Loucy (cell line): ENCODE measurements at regions not wholly inside any gene's neighbourhood (a gene's known extent, or its start where the extent isn't known, plus 50 kb on each side); places are given as distances from the start of the nearest gene placed in this dataset.

Source experiments
- H2AFZ ChIP-seq: fragments of 200-600 bp; sonication (generic); 2 replicates; pipeline ENCODE4 v1.6.0; 2016; ENCODE audit warnings: antibody characterized with exemption, mild to moderate bottlenecking, low read length, moderate library complexity
- H3F3A ChIP-seq: fragments of 200-600 bp; 2 replicates; pipeline ENCODE4 v1.6.0; 2016; ENCODE audit warnings: antibody characterized with exemption, low read depth, mild to moderate bottlenecking
- H3K27me3 ChIP-seq: fragments of 200-600 bp; sonication (generic); 2 replicates; pipeline ENCODE4 v1.6.1; 2014; ENCODE audit warnings: low read length, mild to moderate bottlenecking; ENCODE audit not compliant: insufficient read depth, poor library complexity, severe bottlenecking
- H3K36me3 ChIP-seq: fragments of 200-600 bp; sonication (generic); 2 replicates; pipeline ENCODE4 v1.6.1; 2016; ENCODE audit warnings: low read length; ENCODE audit not compliant: insufficient read depth
- H3K4me1 ChIP-seq: fragments of 200-600 bp; sonication (generic); 2 replicates; pipeline ENCODE4 v1.5.1; 2014; ENCODE audit warnings: low read length, mild to moderate bottlenecking; ENCODE audit not compliant: insufficient read depth, poor library complexity, severe bottlenecking
- H3K4me2 ChIP-seq: fragments of 200-600 bp; sonication (generic); 2 replicates; pipeline ENCODE4 v1.6.0; 2014; ENCODE audit warnings: antibody characterized with exemption, low read length, low read depth, mild to moderate bottlenecking; ENCODE audit not compliant: poor library complexity, severe bottlenecking
- H3K4me3 ChIP-seq: fragments of 200-600 bp; sonication (generic); 2 replicates; pipeline ENCODE4 v1.5.1; 2014; ENCODE audit warnings: low read length, mild to moderate bottlenecking, mixed read lengths; ENCODE audit not compliant: poor library complexity, severe bottlenecking
- H3K79me2 ChIP-seq: fragments of 200-600 bp; sonication (generic); 2 replicates; pipeline ENCODE4 v1.6.1; 2014; ENCODE audit warnings: low read length; ENCODE audit not compliant: insufficient read depth
- H3K9ac ChIP-seq: fragments of 200-600 bp; sonication (generic); 2 replicates; pipeline ENCODE4 v1.6.0; 2014; ENCODE audit warnings: mild to moderate bottlenecking, low read depth, low read length, moderate library complexity; ENCODE audit not compliant: poor library complexity, severe bottlenecking
- H3K9me2 ChIP-seq: fragments of 200-600 bp; sonication (generic); replicated peaks from 2 replicates; pipeline ENCODE4 v1.6.1; 2016; ENCODE audit warnings: low read depth, low read length, mixed read lengths
- H3K9me3 ChIP-seq: fragments of 200-600 bp; sonication (generic); 2 replicates; pipeline ENCODE4 v1.6.1; 2014; ENCODE audit warnings: mild to moderate bottlenecking, antibody characterized with exemption, low read length, low read depth; ENCODE audit not compliant: insufficient read depth
- H4K20me1 ChIP-seq: fragments of 200-600 bp; sonication (generic); 2 replicates; pipeline ENCODE4 v1.6.0; 2014; ENCODE audit warnings: antibody characterized with exemption, low read length, mild to moderate bottlenecking; ENCODE audit not compliant: insufficient read depth, poor library complexity, severe bottlenecking
- CTCF ChIP-seq: fragments of 200-600 bp; sonication (generic); conservative IDR thresholded peaks from 2 replicates; pipeline ENCODE4 v1.5.1; 2014; ENCODE audit warnings: mild to moderate bottlenecking, antibody characterized with exemption, low read length
- EZH2phosphoT487 ChIP-seq: fragments of 200-600 bp; IDR thresholded peaks from 2 replicates; pipeline ENCODE4 v1.6.1; 2018; ENCODE audit warnings: antibody characterized with exemption, mild to moderate bottlenecking, moderate library complexity, borderline replicate concordance

- Histone ChIP-seq H3K4me1 (no peaks in the 10 kb centered on the region), H3K4me2 (peak overlapping the region; percentile 19), H3K4me3 (no peak overlapping the region), H3F3A (no peaks in the 10 kb centered on the region), H3K9ac (no peak overlapping the region), H3K27me3 (no peaks in the 10 kb centered on the region), H3K9me2 (no peaks in the 10 kb centered on the region), H2AFZ (no peak overlapping the region), H3K36me3 (no peaks in the 10 kb centered on the region), H4K20me1 (no peaks in the 10 kb centered on the region), H3K9me3 (no peaks in the 10 kb centered on the region), H3K79me2 (no peaks in the 10 kb centered on the region)
- TF ChIP-seq CTCF (no peak), EZH2phosphoT487 (no peak)
These were observed 50.3 kb upstream of the CABCOCO1 start for GRCh38 chr10:61612450-61612849.

- no peak overlapping the region for H3K4me2 ChIP-seq
- H3K27me3 ChIP-seq = no peaks in the 10 kb centered on the region
- H3K36me3 ChIP-seq = no peaks in the 10 kb centered on the region
- no peaks in the 10 kb centered on the region for H3F3A ChIP-seq
- no peak overlapping the region for H3K9ac ChIP-seq
- no peaks in the 10 kb centered on the region for H3K9me2 ChIP-seq
- no peak overlapping the region for H2AFZ ChIP-seq
- H3K4me1 ChIP-seq = no peaks in the 10 kb centered on the region
- no peaks in the 10 kb centered on the region for H3K9me3 ChIP-seq
- H3K4me3 ChIP-seq = no peak overlapping the region
- no peak for TF ChIP-seq CTCF
- no peak for TF ChIP-seq EZH2phosphoT487
- no peaks in the 10 kb centered on the region for H4K20me1 ChIP-seq
- no peaks in the 10 kb centered on the region for H3K79me2 ChIP-seq
These were observed 50.7 kb upstream of the CABCOCO1 start for GRCh38 chr10:61612009-61612408.

GRCh38 chr10:61609701-61610100 lies 53.0 kb upstream of the CABCOCO1 start:
- Histone ChIP-seq H4K20me1 (no peaks in the 10 kb centered on the region), H3K9ac (no peak overlapping the region), H3K4me1 (no peaks in the 10 kb centered on the region), H3K9me3 (no peaks in the 10 kb centered on the region), H3K9me2 (no peaks in the 10 kb centered on the region), H3K36me3 (no peaks in the 10 kb centered on the region), H3F3A (no peaks in the 10 kb centered on the region), H3K27me3 (no peaks in the 10 kb centered on the region), H3K79me2 (no peaks in the 10 kb centered on the region), H2AFZ (no peak overlapping the region), H3K4me2 (no peak overlapping the region), H3K4me3 (no peak overlapping the region)
- TF ChIP-seq EZH2phosphoT487 (no peak), CTCF (no peak)
